NCI-H1092 treated with DMSO at 0.1 percent for 48 hours (cell line): ENCODE measurements at regions not wholly inside any gene's neighbourhood (a gene's known extent, or its start where the extent isn't known, plus 50 kb on each side); places are given as distances from the start of the nearest gene placed in this dataset.

Source experiments
- DNase-seq: peaks from one replicate; lab custom pipeline; 2025; lab: John Stamatoyannopoulos, UW

DNA sequence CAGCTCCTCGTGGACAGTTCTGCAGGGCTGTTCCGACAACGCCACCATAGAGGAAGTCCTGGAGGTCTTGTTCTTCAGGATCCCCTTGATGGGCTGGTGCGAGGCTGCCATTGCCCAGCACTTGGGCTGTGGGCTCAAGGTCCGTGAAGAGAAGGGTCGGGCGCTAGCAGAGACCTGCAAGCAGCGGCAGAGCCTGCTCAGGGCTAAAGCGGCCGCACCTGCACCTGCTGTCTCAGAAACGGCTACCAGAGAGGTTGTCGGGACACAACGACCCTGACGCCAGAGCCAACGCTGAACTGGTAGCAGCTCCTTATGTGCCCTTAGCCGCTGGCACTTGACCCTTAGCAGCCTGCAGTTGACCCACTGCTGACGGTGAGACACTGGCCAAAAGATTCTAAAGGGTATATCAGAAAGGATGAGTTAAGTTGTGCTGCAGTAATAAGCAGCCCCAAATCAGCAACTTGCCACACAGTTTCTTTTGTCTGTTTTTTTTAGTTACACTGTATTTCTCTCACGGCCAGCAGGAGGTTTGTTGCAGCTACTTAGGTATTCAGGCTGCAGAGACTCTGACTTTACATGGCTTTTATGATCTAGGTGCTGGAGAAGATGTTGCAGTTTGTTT is 55.5 kb upstream of the ST6GAL2 start:
- DNase-seq: no peak

DNA sequence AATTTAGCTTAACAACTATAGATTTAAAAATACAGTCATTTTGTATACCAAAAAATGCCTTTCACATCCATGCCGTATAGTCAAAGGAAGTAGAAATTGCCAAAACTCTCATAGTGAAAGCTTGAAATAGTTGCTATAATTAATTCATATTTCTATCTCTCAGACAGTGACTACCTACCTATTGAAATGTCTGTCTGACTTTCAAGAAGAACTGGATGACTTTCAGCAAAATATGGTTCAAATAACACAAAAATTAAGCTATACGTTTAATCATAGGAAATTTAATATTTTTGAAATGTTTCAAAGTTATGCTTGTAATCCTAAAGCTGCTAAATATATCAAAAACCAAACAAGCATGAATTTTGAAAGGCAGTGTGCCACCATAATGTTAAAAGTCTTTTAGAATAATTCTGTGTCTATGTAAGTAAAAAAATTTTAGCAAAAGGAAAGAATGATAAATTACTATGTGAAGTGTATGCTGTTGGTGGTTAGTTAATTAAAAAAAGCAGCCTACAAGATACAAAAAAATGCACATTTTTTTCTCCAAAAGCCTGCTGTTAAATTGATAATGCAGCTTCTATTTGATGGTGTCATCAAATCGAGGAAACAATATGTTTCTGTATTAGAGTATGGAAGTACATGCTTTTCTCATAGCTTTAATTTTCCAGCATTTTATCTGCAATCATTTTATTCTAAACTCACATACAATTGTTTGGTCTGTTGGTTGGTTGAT is 57.7 kb upstream of the ST6GAL2 start:
- DNase-seq: no peak

DNA sequence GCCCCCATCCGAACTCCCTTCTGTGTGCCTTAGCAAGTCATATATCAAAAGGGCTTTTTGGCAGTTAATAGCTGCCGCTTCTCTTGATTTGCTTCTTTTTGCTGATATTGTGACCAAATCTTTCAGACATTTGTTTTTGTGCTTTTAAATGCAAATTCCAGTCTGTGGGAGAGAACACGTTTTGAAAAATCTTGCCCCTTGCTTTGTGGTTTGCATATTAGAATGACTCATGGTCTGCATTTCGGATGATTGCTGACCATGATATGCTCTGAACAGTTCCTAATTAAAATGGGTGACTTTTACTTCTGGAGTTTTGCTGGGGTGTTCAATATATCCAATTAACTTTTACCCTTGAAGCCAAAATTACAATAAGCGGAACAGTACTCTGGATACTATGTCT is 58.2 kb upstream of the ST6GAL2 start:
- DNase-seq: no peak

DNA sequence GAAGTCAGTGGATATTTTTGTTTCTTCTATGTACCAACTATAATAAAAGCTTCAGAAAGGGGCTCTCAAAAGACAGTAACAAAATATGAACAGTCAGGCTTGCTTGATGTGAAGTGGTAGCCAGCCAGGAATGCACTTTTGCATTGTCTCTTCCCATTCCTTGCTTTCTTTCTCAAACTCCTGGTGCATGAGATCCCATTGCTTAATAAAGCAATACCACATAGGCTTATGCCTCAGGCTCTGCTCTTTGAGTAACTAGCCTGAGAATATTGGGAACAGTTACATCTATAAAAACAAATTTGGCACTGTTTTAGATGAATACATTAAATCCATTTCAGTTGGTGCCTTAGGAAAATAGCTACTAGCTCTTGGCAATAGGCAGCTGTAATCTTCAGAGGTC is 62.6 kb upstream of the ST6GAL2 start:
- no peak for DNase-seq

DNA sequence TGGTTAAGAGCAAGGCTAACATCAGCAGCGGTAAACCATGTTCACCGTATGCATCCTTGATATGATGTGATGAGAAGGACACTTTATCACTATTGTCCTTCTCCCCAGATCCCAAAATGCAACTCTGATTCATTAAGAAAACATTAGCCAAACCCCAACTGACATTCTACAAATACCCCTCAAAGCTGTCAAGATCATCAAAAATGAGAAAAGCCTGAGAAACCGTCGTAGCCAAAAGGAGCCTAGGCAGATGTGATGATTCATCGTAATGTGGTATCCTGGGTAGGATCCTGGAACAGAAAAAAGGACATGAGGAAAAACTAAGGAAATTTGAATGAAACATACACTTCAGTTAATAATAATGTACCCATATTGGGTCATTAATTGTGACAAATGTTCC is 67.3 kb upstream of the ST6GAL2 start:
- no peak for DNase-seq

DNA sequence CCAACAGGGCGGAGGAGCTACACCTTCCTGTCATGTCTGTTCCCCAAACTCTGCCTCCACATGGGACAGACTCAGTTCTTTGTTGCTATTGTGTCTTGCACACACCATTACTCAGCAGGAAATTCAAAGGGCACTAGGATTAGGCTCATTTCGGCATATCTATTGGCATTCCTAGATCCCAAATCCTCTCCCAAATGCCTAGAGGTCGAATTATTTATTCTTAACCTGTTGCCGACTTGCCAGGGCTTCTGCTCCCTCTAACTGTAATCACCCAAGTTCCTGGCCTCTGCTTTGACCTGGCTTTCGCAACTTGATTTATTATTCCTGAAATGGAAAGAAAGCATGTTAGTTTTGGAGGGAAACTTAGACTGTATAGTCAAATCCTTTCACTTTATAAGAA is 67.8 kb upstream of the ST6GAL2 start:
- no peak for DNase-seq

DNA sequence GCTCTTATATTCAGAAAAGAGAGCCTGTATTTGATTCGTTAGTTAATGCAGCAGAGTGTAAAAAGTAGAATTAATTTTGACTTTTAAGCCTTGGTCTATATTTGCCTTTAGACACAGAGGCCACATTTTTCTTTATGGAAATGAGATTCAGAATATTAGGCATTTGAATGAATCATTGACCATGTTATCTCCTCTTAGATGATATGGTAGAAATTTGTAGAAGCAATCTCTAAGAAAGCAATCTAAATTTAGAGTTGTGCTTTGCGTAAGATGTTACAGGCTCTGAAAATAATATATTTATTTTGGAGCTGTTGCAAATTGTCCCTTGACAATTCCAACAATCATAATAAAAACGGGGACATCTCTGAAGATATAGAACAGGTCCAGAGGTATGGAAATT is 68.3 kb upstream of the ST6GAL2 start:
- DNase-seq: no peak

DNA sequence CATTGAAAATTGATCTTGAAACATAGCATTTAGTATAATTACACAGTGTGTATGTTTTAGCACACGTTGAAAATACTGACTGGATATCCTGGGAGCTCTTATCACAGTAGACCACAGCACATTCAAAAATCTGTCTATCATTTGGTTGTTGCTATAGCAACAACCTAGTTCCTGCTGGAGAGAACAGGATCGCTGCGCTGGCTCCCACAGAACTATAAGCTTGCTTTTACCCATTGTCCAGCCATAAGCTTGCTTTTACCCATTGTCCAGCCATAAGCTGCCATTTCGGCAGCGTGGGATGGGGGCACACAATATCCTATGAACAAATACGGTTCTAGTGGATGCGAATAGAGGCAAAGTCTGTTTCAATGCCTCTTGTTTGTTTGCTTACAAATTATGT is 70.4 kb upstream of the ST6GAL2 start:
- DNase-seq: no peak

DNA sequence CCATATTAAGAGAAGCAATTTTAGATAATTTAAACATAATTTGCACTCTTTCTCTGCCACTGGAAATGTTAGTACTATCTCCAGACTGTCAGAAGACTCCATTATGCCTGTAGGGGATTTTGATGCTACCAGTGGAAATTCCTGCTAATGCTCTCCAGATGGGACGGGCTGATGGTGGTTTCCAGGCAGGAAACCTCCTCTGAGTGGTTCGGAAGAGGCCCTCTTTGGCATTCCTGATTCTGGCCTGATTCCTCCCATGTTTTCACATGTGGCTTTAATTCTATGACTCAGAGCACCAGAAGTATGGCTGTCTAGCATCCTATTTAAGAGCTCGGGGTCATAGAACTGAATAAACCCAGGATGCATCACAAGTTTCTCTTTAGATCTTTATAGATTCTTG is 70.9 kb upstream of the ST6GAL2 start:
- no peak for DNase-seq

DNA sequence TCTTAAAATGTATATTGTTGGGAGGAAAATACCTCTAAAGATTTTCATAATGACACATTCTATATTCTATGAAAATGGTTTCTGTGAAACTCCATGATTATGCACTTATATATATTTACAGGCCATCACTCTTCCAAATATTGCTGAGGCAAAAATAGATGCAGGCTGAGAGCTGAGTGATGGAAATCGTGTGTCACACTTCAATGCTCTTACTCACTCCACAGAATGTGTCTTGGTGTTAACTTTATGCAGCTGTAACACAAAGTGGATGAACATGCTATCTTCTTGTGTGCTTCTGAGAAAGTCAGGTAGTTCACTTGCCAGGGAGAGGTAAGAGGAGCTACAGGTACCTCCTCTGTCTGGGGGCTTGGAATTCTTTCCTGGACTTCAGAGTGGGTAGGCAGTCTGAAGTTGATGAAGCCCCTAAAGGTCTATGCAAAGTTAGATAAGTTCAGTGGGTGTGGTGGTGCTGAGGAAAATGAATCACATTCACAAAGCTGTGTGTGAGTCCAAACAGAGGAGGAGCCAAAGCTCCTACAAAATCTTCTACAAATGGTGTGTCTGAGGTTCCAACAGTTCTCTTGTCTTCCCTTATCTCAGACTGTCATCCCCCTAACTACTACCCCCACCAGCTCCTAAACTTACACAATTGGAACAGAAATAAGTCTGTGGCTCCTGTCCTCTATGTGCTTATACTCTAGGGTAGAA is 74.2 kb upstream of the ST6GAL2 start:
- DNase-seq: no peak

DNA sequence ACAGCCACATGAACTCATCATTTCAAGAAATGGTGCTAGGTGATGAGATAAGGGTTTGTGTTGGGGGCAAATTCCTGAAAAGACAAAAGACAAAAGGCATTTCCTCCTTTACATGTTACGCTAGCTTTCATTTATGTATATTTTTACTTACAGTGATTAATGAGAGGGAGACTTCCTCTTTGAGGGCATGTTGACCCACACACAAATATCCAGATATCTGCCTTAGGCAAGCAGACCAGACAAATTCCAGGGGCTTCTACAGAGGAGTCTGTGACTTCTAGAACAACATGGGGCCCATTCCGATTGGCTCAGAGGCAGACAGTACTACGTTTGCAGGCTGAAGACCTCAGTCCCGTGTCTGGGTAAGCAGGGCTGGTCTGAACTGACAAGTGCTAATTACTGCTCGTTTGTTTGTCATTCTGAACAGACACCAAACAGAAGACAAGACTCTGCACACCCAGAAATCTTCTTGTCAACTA is 74.8 kb upstream of the ST6GAL2 start:
- DNase-seq: no peak

DNA sequence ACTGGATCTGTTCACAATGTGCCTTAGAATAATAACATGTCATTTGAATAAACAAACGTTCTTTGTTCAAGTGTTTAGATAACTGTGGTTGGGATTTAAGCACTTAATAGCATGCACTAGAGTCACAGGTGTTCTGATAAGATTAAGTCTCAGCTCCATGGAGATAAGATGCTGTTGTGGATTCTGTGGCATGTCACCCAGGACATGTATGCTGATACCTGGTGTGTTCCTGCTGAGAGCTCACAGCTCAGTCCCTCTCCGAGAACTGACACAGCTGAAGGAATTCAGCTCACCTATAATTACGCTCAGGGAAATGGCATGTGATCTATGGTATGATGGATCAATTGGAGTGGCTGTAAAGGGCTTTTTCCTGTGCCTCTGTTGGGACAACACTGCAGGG is 75.4 kb upstream of the ST6GAL2 start:
- no peak for DNase-seq

DNA sequence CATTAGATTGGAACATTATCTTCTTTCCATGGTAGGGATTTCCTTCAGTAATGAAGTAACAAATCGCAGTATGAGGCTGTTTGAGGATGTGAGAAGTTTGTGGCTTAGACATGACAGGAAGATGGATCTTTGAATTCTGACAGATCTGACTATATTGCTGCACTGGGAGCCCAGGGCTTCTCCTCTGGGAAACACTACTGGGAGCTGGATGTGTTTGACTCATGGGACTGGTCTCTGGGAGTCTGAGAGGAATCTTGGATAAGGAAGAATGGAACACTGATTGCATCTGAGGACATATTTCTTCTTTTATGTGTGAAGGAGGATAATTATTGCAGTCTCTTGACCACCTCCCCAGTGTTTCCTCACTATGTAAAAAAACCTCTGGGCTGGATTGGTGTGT is 77.2 kb upstream of the ST6GAL2 start:
- DNase-seq: no peak

DNA sequence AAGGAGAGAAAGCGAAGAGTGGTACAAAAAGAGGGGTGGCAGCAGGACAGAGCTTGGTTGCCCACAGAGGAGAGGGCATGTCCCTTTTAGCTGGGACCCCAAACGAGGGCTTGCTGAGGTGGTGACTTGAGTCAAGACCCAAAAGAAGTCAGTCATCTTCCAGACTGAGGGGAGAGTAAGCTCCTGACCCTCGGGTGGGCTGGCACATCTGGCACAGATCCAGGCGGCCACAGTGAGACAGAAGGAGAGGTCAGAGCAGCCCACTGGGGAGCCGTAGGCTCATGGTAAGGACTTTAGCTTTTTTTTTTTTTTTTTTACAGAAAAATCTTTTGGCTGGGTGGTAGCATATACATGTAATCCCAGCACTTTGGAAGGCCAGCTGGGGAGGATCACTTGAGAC is 77.9 kb upstream of the ST6GAL2 start:
- DNase-seq: no peak

DNA sequence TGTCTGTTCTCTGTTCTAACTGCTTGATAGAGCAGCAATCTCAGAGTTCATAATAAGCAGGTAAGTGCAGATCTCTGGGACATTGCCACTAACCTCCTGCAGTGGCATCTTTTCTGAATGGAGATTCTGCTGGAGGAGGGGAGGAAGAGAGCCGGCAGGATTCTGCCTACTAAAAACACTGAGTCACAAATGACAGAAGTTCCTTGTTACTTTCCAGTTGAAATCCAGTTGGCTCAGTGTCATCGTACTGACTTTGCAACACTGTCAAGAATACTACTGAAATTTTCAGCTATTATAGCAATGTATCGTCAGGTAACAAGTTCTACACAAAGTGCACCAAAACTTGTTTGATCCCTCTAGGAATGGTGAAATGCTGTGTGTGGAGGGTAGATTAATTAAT is 79.6 kb upstream of the ST6GAL2 start:
- no peak for DNase-seq

DNA sequence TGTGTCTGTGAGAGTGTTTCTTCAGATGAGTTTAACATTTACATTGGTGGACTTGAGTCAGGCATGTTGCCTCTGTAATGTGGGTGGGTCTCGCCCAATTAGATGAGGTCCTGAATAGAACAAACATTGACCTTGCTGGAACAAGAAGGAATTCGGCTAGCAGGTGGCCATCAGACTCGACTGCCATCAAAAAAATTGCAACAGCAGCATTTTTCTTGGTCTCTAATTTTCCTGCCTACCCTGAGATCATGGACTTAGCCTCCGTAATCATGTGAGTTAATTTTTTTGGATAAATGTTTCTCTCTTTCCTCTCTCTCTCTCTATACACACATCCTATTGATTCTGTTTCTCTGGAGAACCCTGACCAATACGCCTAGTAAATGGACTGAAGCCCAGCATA is 83.8 kb upstream of the ST6GAL2 start:
- DNase-seq: no peak

DNA sequence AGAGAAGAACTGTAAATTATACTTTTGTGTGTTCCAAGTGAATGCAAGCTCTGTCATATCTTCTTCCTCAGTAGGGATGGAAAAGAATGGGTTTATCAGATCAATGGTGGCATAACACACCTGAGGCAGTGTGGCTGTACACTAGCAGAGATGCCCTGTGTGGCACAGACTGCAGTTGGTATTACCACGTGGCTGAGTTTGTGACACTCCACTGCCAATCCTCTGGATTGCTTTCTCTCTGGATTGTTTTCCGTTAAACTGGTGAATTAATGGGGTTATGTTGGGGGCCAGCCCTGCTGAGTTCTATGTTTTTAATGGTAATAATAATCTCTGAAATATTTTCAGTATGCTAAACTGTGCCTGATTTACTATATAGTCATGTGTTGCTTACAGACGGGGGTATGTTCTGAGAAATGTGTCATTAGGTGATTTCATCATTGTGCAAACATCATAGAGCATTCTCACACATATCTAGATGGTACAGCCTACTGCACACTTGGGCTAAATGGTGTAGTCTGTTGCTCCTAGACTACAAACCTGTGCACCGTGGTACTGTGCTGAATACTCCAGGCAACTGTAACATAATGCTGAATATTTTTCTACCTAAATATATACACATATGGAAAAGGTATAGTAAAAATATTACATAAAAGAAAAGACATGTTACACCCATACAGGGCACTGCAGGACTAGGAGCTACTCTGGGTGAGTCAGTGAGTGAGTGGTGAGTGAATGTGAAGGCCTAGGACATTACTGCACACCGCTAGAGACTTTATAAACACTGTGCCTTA is 84.7 kb upstream of the ST6GAL2 start:
- DNase-seq: no peak

DNA sequence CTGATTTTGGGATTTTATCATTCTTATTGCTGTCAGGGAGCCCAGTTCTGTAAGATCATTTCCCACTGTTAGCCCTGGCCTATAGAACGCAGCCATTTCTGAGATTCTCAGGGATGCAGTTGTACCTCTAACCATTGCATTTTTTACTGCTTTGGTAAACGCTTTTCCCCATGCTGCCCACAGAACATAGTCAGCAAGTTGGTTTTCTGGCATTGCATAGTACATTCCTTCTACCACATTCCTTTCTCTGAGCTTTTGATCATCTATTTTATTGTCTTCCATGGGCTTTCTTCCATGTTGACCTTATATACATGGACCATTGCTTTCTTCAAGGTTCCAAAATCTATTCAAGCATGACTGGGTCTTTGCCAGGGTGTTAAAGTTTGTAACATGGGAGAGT is 86.8 kb upstream of the ST6GAL2 start:
- no peak for DNase-seq

DNA sequence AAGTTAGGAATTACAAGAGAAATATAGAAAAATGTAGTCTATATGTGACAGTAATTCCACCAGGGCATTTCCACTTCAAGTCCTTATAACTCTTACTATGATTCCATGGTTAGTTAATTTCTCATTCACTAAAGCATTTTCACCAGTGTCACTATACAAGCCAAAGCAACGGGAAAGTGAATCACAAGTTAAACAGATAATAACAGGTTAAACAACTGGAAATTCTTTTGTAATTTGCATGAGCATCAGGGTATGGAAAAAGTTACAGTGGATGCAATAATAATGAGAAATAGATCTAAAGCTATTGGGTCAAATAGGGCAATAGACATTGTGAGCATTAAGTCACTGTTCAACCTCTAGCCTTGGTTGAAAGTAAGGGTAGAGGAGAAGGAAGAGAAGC is 88.9 kb upstream of the ST6GAL2 start:
- no peak for DNase-seq

DNA sequence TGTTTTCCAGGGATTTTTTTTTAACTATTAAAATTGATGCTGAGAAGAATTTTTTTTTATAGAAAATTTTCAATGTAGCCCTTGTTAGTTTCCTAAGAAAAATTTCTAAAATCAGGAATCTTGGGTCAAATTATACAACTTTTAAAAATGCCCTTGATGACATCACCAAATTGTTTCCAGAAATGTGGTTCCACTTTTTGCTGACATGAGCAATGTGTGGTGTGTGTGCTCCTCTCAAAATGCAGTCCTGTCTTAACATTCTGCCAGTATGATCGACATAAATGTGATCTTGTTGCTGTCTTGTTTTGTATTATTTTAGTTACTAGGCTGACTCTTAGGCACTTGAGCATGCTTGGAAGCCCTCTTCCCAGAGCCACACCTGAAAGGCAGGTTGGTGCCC is 89.7 kb upstream of the ST6GAL2 start:
- DNase-seq: no peak

DNA sequence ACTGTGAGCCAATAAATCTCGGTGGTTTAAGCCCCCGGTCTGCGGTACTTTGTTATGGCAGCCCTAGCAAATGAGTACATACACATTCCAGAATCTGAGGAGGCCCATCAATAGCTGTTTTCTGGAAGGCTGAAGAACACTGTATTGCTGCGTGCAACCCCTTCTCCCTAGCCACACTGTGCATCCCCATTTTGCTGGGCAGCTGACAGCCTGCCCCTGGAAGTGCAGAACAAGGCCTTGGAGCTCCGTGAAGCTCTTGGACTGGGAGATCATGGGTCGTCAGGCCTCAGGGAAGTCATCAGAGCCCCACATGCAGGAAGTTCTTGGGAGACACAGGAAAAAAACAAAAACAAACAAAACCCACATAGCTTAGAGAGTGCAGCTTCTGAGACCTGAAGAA is 90.6 kb upstream of the ST6GAL2 start:
- no peak for DNase-seq

DNA sequence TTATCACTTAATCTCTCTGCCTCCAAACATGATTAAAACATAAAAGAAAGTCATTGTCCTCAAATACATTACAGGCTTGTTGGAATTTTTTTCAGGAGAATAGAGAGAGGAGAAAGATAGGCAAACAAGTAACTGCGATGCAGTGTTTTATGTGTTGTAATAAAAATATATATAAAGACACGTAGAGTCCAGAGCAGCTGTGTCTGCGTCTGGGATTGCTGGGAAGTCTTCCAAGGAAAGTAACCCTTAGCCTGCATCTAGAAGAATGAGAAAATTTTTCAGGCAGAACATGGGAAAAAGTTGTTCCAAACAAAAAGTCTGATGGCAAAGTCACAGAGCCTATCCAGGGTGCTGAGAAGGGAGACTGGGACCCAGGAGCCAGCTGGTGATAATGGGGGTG is 91.8 kb upstream of the ST6GAL2 start:
- DNase-seq: no peak

DNA sequence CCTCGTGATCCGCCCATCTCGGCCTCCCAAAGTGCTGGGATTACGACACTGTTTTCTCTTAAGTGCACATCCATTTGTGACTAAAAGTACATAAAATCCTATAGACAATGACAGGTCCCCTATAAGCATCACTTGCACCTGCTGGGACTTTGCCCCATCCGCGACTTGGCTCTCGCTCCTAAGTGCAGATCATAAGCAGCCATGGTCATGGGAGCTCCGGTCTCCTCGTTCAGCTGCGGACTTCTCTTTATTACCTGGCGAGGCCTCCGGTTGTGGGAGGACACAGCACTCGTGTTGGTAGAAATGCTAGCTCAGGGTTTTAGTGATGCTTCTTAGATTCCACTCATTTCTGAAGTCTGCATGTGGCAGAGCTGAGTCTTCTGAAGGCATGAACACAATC is 92.7 kb upstream of the ST6GAL2 start:
- no peak for DNase-seq
